GM23248 (cell line): ENCODE measurements at regions not wholly inside any gene's neighbourhood (a gene's known extent, or its start where the extent isn't known, plus 50 kb on each side); places are given as distances from the start of the nearest gene placed in this dataset.
A peak's percentile ranks its signal among the peaks of the same experiment; 100 is the strongest.

Source experiments
- DNase-seq: peaks from one replicate; pipeline ENCODE4 v3.0.0-alpha.2; 2015
- H2AFZ ChIP-seq: fragments of 200-600 bp; sonication (generic); 2 replicates; pipeline ENCODE4 v1.6.1; 2016; ENCODE audit warnings: antibody characterized with exemption
- H3F3A ChIP-seq: fragments of 200-600 bp; sonication (generic); 2 replicates; pipeline ENCODE4 v1.6.1; 2016; ENCODE audit warnings: mild to moderate bottlenecking, antibody characterized with exemption, mixed run types; ENCODE audit not compliant: insufficient read depth
- H3K27ac ChIP-seq: fragments of 200-600 bp; sonication (generic); 2 replicates; pipeline ENCODE4 v1.5.1; 2016; ENCODE audit warnings: mild to moderate bottlenecking
- H3K27me3 ChIP-seq: fragments of 200-600 bp; sonication (generic); replicated peaks from 2 replicates; pipeline ENCODE4 v1.6.1; 2016; ENCODE audit warnings: mild to moderate bottlenecking; ENCODE audit not compliant: insufficient read depth
- H3K36me3 ChIP-seq: fragments of 200-600 bp; sonication (generic); 2 replicates; pipeline ENCODE4 v1.6.1; 2016; ENCODE audit warnings: low read depth, mild to moderate bottlenecking
- H3K4me1 ChIP-seq: fragments of 200-600 bp; sonication (generic); 2 replicates; pipeline ENCODE4 v1.6.1; 2016; ENCODE audit warnings: mild to moderate bottlenecking; ENCODE audit not compliant: insufficient read depth
- H3K4me2 ChIP-seq: fragments of 200-600 bp; sonication (generic); one replicate; pipeline ENCODE4 v1.6.1; 2016; ENCODE audit warnings: mild to moderate bottlenecking; ENCODE audit not compliant: unreplicated experiment
- H3K4me3 ChIP-seq: fragments of 200-600 bp; sonication (generic); 2 replicates; pipeline ENCODE4 v1.5.1; 2016; ENCODE audit warnings: mild to moderate bottlenecking
- H3K79me2 ChIP-seq: fragments of 200-600 bp; sonication (generic); 2 replicates; pipeline ENCODE4 v1.6.1; 2016; ENCODE audit warnings: mild to moderate bottlenecking; ENCODE audit not compliant: insufficient read depth
- H3K9ac ChIP-seq: fragments of 200-600 bp; sonication (generic); 2 replicates; pipeline ENCODE4 v1.6.1; 2016; ENCODE audit warnings: mild to moderate bottlenecking
- H3K9me2 ChIP-seq: fragments of 200-600 bp; sonication (generic); 2 replicates; pipeline ENCODE4 v1.6.1; 2016; ENCODE audit warnings: mixed run types, mild to moderate bottlenecking, moderate library complexity; ENCODE audit not compliant: insufficient read depth
- H3K9me3 ChIP-seq: fragments of 200-600 bp; sonication (generic); one replicate; pipeline ENCODE4 v1.6.1; 2017; ENCODE audit warnings: low read depth
- H4K20me1 ChIP-seq: fragments of 200-600 bp; sonication (generic); 2 replicates; pipeline ENCODE4 v1.6.0; 2016; ENCODE audit not compliant: insufficient read depth
- EZH2 ChIP-seq: fragments of 200-600 bp; sonication (generic); IDR thresholded peaks from 2 replicates; pipeline ENCODE4 v1.6.1; 2018; ENCODE audit warnings: antibody characterized with exemption, mild to moderate bottlenecking; ENCODE audit not compliant: insufficient read depth, poor library complexity, severe bottlenecking
- EZH2phosphoT487 ChIP-seq: fragments of 200-600 bp; sonication (generic); IDR thresholded peaks from 2 replicates; pipeline ENCODE4 v1.6.1; 2018; ENCODE audit warnings: antibody characterized with exemption, moderate library complexity, mild to moderate bottlenecking, low read depth; ENCODE audit not compliant: insufficient read depth
- WGBS, 2 experiments: methylation state at CpG; one replicate each; pipeline ENCODE4 v1.1.6; 2015 to 2017; ENCODE audit warnings: low lambda C conversion rate in 2 of 2, low coverage in 1 of 2; ENCODE audit errors: missing lambda C conversion rate in 2 of 2; 5-methylcytosine and 5-hydroxymethylcytosine counted together
- in situ Hi-C: fragments of 300-500 bp; cut with MboI; formaldehyde crosslinking; loops from 2 replicates; pipeline ENCODE4 v1.15.0; 2020

- Histone ChIP-seq H3K36me3 (no peaks in the 10 kb centered on the region), H3K9ac (no peak overlapping the region), H3K27ac (no peak overlapping the region), H3K79me2 (no peaks in the 10 kb centered on the region), H3K4me3 (no peak overlapping the region), H2AFZ (no peak overlapping the region), H4K20me1 (no peaks in the 10 kb centered on the region), H3K27me3 (no peaks in the 10 kb centered on the region), H3F3A (no peaks in the 10 kb centered on the region), H3K4me1 (no peaks in the 10 kb centered on the region; the same call in 1 of the 2 replicates), H3K9me3 (no peaks in the 10 kb centered on the region), H3K4me2 (no peak overlapping the region), H3K9me2 (no peaks in the 10 kb centered on the region)
- no peak for TF ChIP-seq EZH2phosphoT487
- no peak for TF ChIP-seq EZH2
- DNase-seq, result no peak
- in situ Hi-C loops, result no loop called here
- 84 to 85% methylated on average over 4 of the region's 4 CpGs for WGBS, 2 experiments
Observed at GRCh38 chr3:29214009-29214658, 66.7 kb upstream of the RBMS3 start.

- H3K27me3 ChIP-seq, result no peaks in the 10 kb centered on the region
- in situ Hi-C loops, result no loop called here
Observed at GRCh38 chr3:29215948-29216347, 64.9 kb upstream of the RBMS3 start.

GRCh38 chr3:29226706-29227105, 54.2 kb upstream of the RBMS3 start:
- Histone ChIP-seq H3K36me3 (0 out of 2 replicates have a peak, but pooled peaks cover 4% of the 10 kb centered on the region), H3K4me1 (0 out of 2 replicates have a peak, but pooled peaks cover 8% of the 10 kb centered on the region), H4K20me1 (no peaks in the 10 kb centered on the region), H3K9ac (no peak overlapping the region), H2AFZ (peak overlapping the region; percentile 59), H3K79me2 (no peaks in the 10 kb centered on the region), H3K4me3 (no peak overlapping the region), H3K9me2 (no peaks in the 10 kb centered on the region), H3K27ac (no peak overlapping the region), H3K4me2 (no peak overlapping the region), H3K9me3 (no peaks in the 10 kb centered on the region), H3F3A (no peaks in the 10 kb centered on the region; the same call in 1 of the 2 replicates), H3K27me3 (no peaks in the 10 kb centered on the region)
- no peak for TF ChIP-seq EZH2
- no peak for TF ChIP-seq EZH2phosphoT487
- in situ Hi-C loops, result no loop called here
- no peak for DNase-seq
- whole genome bisulfite sequencing, 2 experiments, result 31 to 44% methylated on average over 2 of the region's 2 CpGs

More at GRCh38 chr3:29215948-29216347, 64.9 kb upstream of the RBMS3 start:
- no peaks in the 10 kb centered on the region for H3K36me3 ChIP-seq
- peak; percentile 42 for DNase-seq
- H3K4me3 ChIP-seq, result no peak overlapping the region
- no peaks in the 10 kb centered on the region for H3K9me2 ChIP-seq
- no peak overlapping the region for H3K9ac ChIP-seq
- H3K4me1 ChIP-seq, result no peaks in the 10 kb centered on the region; the same call in 1 of the 2 replicates
- H4K20me1 ChIP-seq, result no peaks in the 10 kb centered on the region
- no peaks in the 10 kb centered on the region for H3F3A ChIP-seq
- H3K27ac ChIP-seq, result no peak overlapping the region
- H2AFZ ChIP-seq, result no peak overlapping the region
- no peak overlapping the region for H3K4me2 ChIP-seq
- TF ChIP-seq EZH2phosphoT487 (no peak), EZH2 (no peak)
- no peaks in the 10 kb centered on the region for H3K79me2 ChIP-seq
- no peaks in the 10 kb centered on the region for H3K9me3 ChIP-seq

GRCh38 chr3:29227307-29227706, 53.6 kb upstream of the RBMS3 start:
- Histone ChIP-seq H3K4me1 (peaks cover 9% of the 10 kb centered on the region; the same call in 1 of the 2 replicates), H3K27ac (no peak overlapping the region), H3K27me3 (no peaks in the 10 kb centered on the region), H3K36me3 (0 out of 2 replicates have a peak, but pooled peaks cover 4% of the 10 kb centered on the region), H3K9me2 (no peaks in the 10 kb centered on the region), H4K20me1 (no peaks in the 10 kb centered on the region), H3F3A (no peaks in the 10 kb centered on the region; the same call in 1 of the 2 replicates), H3K9ac (no peak overlapping the region), H3K4me3 (no peak overlapping the region), H3K4me2 (peak overlapping the region; percentile 13), H2AFZ (peak overlapping the region; percentile 59), H3K9me3 (no peaks in the 10 kb centered on the region), H3K79me2 (no peaks in the 10 kb centered on the region)
- in situ Hi-C loops, result no loop called here
- DNase-seq, result no peak
- 13 to 38% methylated on average over 1 of the region's 1 CpG for WGBS, 2 experiments
- TF ChIP-seq EZH2 (no peak), EZH2phosphoT487 (no peak)
